ENCODE measurements at regions not wholly inside any gene's neighbourhood (a gene's known extent, or its start where the extent isn't known, plus 50 kb on each side); places are given as distances from the start of the nearest gene placed in this dataset.

GRCh38 chr10:114735946-114736345 is 77.9 kb upstream of the ABLIM1 start:
- Histone ChIP-seq H3K4me1 (no peaks in the 10 kb centered on the region), H3K4me3 (no peak overlapping the region), H3K27me3 (no peaks in the 10 kb centered on the region), H3K9me3 (no peaks in the 10 kb centered on the region), H3K36me3 (no peaks in the 10 kb centered on the region), H3K27ac (no peak overlapping the region)
- ATAC-seq = no peak
- intact Hi-C loops (cut with DNase I) = no loop called here
- no peak for TF ChIP-seq CTCF (IDR thresholded peaks at IDR 0.05)
- DNase-seq = no peak

- Histone ChIP-seq H3K4me1 (peaks cover 4% of the 10 kb centered on the region), H3K27ac (no peak overlapping the region), H3K9me3 (no peaks in the 10 kb centered on the region), H3K36me3 (no peaks in the 10 kb centered on the region), H3K4me3 (no peak overlapping the region), H3K27me3 (no peaks in the 10 kb centered on the region)
- TF ChIP-seq CTCF (IDR thresholded peaks at IDR 0.05) = no peak
- DNase-seq = no peak
- ATAC-seq = peak; percentile 48
- intact Hi-C loops (cut with DNase I) = no loop called here
These were observed 77.9 kb upstream of the FHIP2A start for GRCh38 chr10:114743521-114744231.

- H3K4me1 ChIP-seq = peaks cover 4% of the 10 kb centered on the region
- H3K4me3 ChIP-seq = no peak overlapping the region
- H3K27me3 ChIP-seq = no peaks in the 10 kb centered on the region
- no peaks in the 10 kb centered on the region for H3K9me3 ChIP-seq
- TF ChIP-seq CTCF (IDR thresholded peaks at IDR 0.05) = no peak
- intact Hi-C loops (cut with DNase I) = no loop called here
- H3K27ac ChIP-seq = no peak overlapping the region
- no peaks in the 10 kb centered on the region for H3K36me3 ChIP-seq
- ATAC-seq (no peak), DNase-seq (no peak)
These were observed 75.0 kb upstream of the FHIP2A start for GRCh38 chr10:114746531-114746930.

GRCh38 chr10:114748241-114748640 is 73.3 kb upstream of the FHIP2A start:
- Histone ChIP-seq H3K4me3 (no peak overlapping the region), H3K27ac (no peak overlapping the region), H3K27me3 (no peaks in the 10 kb centered on the region), H3K36me3 (no peaks in the 10 kb centered on the region), H3K4me1 (peaks cover 4% of the 10 kb centered on the region), H3K9me3 (no peaks in the 10 kb centered on the region)
- intact Hi-C loops (cut with DNase I) = no loop called here
- TF ChIP-seq CTCF (IDR thresholded peaks at IDR 0.05) = no peak
- ATAC-seq (no peak), DNase-seq (no peak)

GRCh38 chr10:114749014-114749413 is 72.6 kb upstream of the FHIP2A start:
- H3K36me3 ChIP-seq = no peaks in the 10 kb centered on the region
- no peak overlapping the region for H3K27ac ChIP-seq
- ATAC-seq = peak; percentile 88
- no peaks in the 10 kb centered on the region for H3K9me3 ChIP-seq
- no peak for DNase-seq
- H3K4me3 ChIP-seq = no peak overlapping the region
- no peak for TF ChIP-seq CTCF (IDR thresholded peaks at IDR 0.05)
- H3K27me3 ChIP-seq = no peaks in the 10 kb centered on the region
- intact Hi-C loops (cut with DNase I) = no loop called here
- H3K4me1 ChIP-seq = peaks cover 4% of the 10 kb centered on the region

- H3K27ac ChIP-seq = peak overlapping the region; percentile 55
These were observed 72.1 kb upstream of the FHIP2A start for GRCh38 chr10:114749510-114749909.

More at GRCh38 chr10:114749510-114749909, 72.1 kb upstream of the FHIP2A start:
- Histone ChIP-seq H3K9me3 (no peaks in the 10 kb centered on the region), H3K4me1 (peaks cover 4% of the 10 kb centered on the region), H3K27me3 (no peaks in the 10 kb centered on the region), H3K36me3 (no peaks in the 10 kb centered on the region), H3K4me3 (no peak overlapping the region)
- DNase-seq (peak; percentile 68), ATAC-seq (peak; percentile 89)
- TF ChIP-seq CTCF (IDR thresholded peaks at IDR 0.05) = no peak
- intact Hi-C loops (cut with DNase I) = no loop called here
